Ovary (tissue), 3 donors: ENCODE measurements at regions not wholly inside any gene's neighbourhood (a gene's known extent, or its start where the extent isn't known, plus 50 kb on each side); places are given as distances from the start of the nearest gene placed in this dataset.

ENCODE experiments used
- CTCF ChIP-seq, 3 donors: fragments of 450-650 bp in 2 of 3; fragments of 200-600 bp in 1 of 3; IDR thresholded peaks; one replicate each; pipeline versions ENCODE4 v1.5.1 to v1.8.0; 2016 to 2022; ENCODE audit warnings: antibody characterized with exemption in 3 of 3, mild to moderate bottlenecking in 1 of 3
- EP300 ChIP-seq: sonication (generic); formaldehyde crosslinking; IDR thresholded peaks from one replicate; pipeline ENCODE4 v1.6.1; 2017; ENCODE audit warnings: antibody characterized with exemption
- POLR2A ChIP-seq: fragments of 450-650 bp; IDR thresholded peaks from one replicate; pipeline ENCODE4 v1.6.1; 2017; ENCODE audit warnings: antibody characterized with exemption, mild to moderate bottlenecking, moderate library complexity
- donor health status: DM: no; HTN: no; CAD: no.

- TF ChIP-seq CTCF (IDR thresholded peaks at IDR 0.05): no peak
- no peak for TF ChIP-seq POLR2A
- TF ChIP-seq EP300: no peak
These were observed 347.2 kb upstream of the TNP1 start for GRCh38 chr2:217206907-217207698.
